H1 (cell line): ENCODE measurements at regions not wholly inside any gene's neighbourhood (a gene's known extent, or its start where the extent isn't known, plus 50 kb on each side); places are given as distances from the start of the nearest gene placed in this dataset.
A peak's percentile ranks its signal among the peaks of the same experiment; 100 is the strongest.

Source experiments
- CTCF ChIA-PET: fragments of 300-600 bp; sonication (Branson Sonifier 250); formaldehyde crosslinking; loops from one replicate; lab custom pipeline; 2021; ENCODE audit not compliant: partially characterized antibody; lab: Charles Lee
- POLR2A ChIA-PET: fragments of 300-600 bp; sonication (Branson Sonifier 250); formaldehyde crosslinking; loops from one replicate; lab custom pipeline; 2021; ENCODE audit warnings: inconsistent platforms; ENCODE audit not compliant: partially characterized antibody; lab: Charles Lee
- DNase-seq, 2 experiments: peaks; one replicate each; pipeline versions ENCODE4 v3.0.0 to v3.0.0-alpha.2; 2010 to 2022; ENCODE audit warnings: low spot score in 2 of 2, low read depth in 1 of 2, mixed read lengths in 1 of 2
- FAIRE-seq: peaks from 2 replicates; lab custom pipeline; 2011; peaks lifted over from hg19 to GRCh38; lab: Jason Lieb, UNC
- H2AFZ ChIP-seq: 2 replicates; pipeline ENCODE4 v1.8.1; 2012; ENCODE audit warnings: low read length, inconsistent platforms
- H2AK5ac ChIP-seq: 2 replicates; pipeline ENCODE4 v1.6.1; 2013; ENCODE audit warnings: low read depth, low read length
- H2BK120ac ChIP-seq: replicated peaks from 2 replicates; pipeline ENCODE3; 2013; ENCODE audit warnings: low read depth, low read length, inconsistent platforms
- H2BK12ac ChIP-seq: 2 replicates; pipeline ENCODE4 v1.6.1; 2013; ENCODE audit warnings: low read depth, low read length
- H2BK15ac ChIP-seq: 2 replicates; pipeline ENCODE4 v1.6.1; 2013; ENCODE audit warnings: low read length
- H2BK20ac ChIP-seq: 2 replicates; pipeline ENCODE4 v1.6.1; 2013; ENCODE audit warnings: low read length
- H2BK5ac ChIP-seq: 2 replicates; pipeline ENCODE4 v1.6.1; 2013; ENCODE audit warnings: low read depth, low read length
- H3K14ac ChIP-seq: 2 replicates; pipeline ENCODE4 v1.6.1; 2013; ENCODE audit warnings: inconsistent platforms; ENCODE audit not compliant: insufficient read length
- H3K18ac ChIP-seq: 2 replicates; pipeline ENCODE4 v1.6.1; 2013; ENCODE audit warnings: low read length; ENCODE audit errors: extremely low read depth
- H3K23ac ChIP-seq: 2 replicates; pipeline ENCODE4 v1.6.1; 2013; ENCODE audit warnings: inconsistent platforms; ENCODE audit not compliant: insufficient read length
- H3K23me2 ChIP-seq: 2 replicates; pipeline ENCODE4 v1.6.1; 2013; ENCODE audit warnings: low read depth, low read length
- H3K27ac ChIP-seq: 2 replicates; pipeline ENCODE4 v1.6.1; 2011; ENCODE audit warnings: low read depth, low read length, inconsistent platforms
- H3K27me3 ChIP-seq, 4 experiments: replicated peaks in 1 of 4; 1 replicate in 1 of 4; 2 replicates in 3 of 4; pipeline versions ENCODE4 v1.6.1 to v1.8.1; 2011 to 2013; ENCODE audit warnings: low read length in 3 of 4, mild to moderate bottlenecking in 3 of 4, inconsistent platforms in 2 of 4, mixed read lengths in 2 of 4, moderate library complexity in 1 of 4; ENCODE audit not compliant: control insufficient read depth in 3 of 4, insufficient read depth in 3 of 4; ENCODE audit errors: extremely low read depth in 1 of 4
- H3K36me3 ChIP-seq, 4 experiments: 2 replicates each; pipeline versions ENCODE4 v1.6.1 to v1.8.1; 2011 to 2013; ENCODE audit warnings: mild to moderate bottlenecking in 4 of 4, low read length in 3 of 4, moderate library complexity in 2 of 4, control low read depth in 1 of 4, inconsistent platforms in 1 of 4; ENCODE audit not compliant: insufficient read depth in 4 of 4, control insufficient read depth in 2 of 4
- H3K4ac ChIP-seq: replicated peaks from 2 replicates; pipeline ENCODE3; 2013; ENCODE audit warnings: low read length, low read depth, mixed read lengths, inconsistent platforms; ENCODE audit not compliant: insufficient read length
- H3K4me1 ChIP-seq, 4 experiments: replicated peaks in 1 of 4; 1 replicate in 1 of 4; 2 replicates in 3 of 4; pipeline versions ENCODE4 v1.6.1 to v1.8.1; 2011 to 2013; ENCODE audit warnings: low read length in 3 of 4, inconsistent platforms in 2 of 4, mixed read lengths in 1 of 4; ENCODE audit not compliant: insufficient read depth in 4 of 4, control insufficient read depth in 3 of 4
- H3K4me2 ChIP-seq, 2 experiments: 2 replicates each; pipeline versions ENCODE4 v1.6.1 to v1.8.1; 2011 to 2013; ENCODE audit warnings: low read depth in 2 of 2, low read length in 2 of 2, control low read depth in 1 of 2, inconsistent platforms in 1 of 2, mild to moderate bottlenecking in 1 of 2; ENCODE audit not compliant: insufficient read depth in 1 of 2
- H3K4me3 ChIP-seq, 4 experiments: fragments of 200-600, 300-600 bp in 1 of 4; sonication (generic), shearing (Covaris generic), sonication (Bioruptor Twin) in 1 of 4; 2 replicates each; pipeline versions ENCODE4 v1.5.1 to v1.8.1; 2011 to 2016; ENCODE audit warnings: low read length in 4 of 4, low read depth in 3 of 4, control low read depth in 2 of 4, inconsistent platforms in 2 of 4, mild to moderate bottlenecking in 2 of 4, mixed read lengths in 1 of 4, moderate library complexity in 1 of 4; ENCODE audit not compliant: insufficient read depth in 2 of 4; ENCODE audit errors: extremely low read depth in 1 of 4
- H3K56ac ChIP-seq: replicated peaks from 2 replicates; pipeline ENCODE3; 2013; ENCODE audit warnings: low read depth, mild to moderate bottlenecking, mixed read lengths, low read length, inconsistent platforms; ENCODE audit not compliant: insufficient read length
- H3K79me1 ChIP-seq: 2 replicates; pipeline ENCODE4 v1.6.1; 2013; ENCODE audit warnings: low read depth, low read length, control low read depth
- H3K79me2 ChIP-seq, 2 experiments: 2 replicates each; pipeline versions ENCODE4 v1.6.1 to v1.8.1; 2012 to 2013; ENCODE audit warnings: low read length in 2 of 2, mild to moderate bottlenecking in 2 of 2, inconsistent platforms in 1 of 2; ENCODE audit not compliant: insufficient read depth in 2 of 2, control insufficient read depth in 1 of 2
- H3K9ac ChIP-seq, 4 experiments: replicated peaks in 1 of 4; 1 replicate in 1 of 4; 2 replicates in 3 of 4; pipeline versions ENCODE4 v1.6.1 to v1.8.1; 2011 to 2013; ENCODE audit warnings: low read depth in 3 of 4, low read length in 3 of 4, control low read depth in 2 of 4, mild to moderate bottlenecking in 2 of 4, moderate library complexity in 2 of 4, inconsistent platforms in 1 of 4; ENCODE audit errors: extremely low read depth in 1 of 4
- H3K9me3 ChIP-seq, 2 experiments: 2 replicates each; pipeline versions ENCODE4 v1.6.1 to v1.8.1; 2012 to 2013; ENCODE audit warnings: mild to moderate bottlenecking in 2 of 2, moderate library complexity in 2 of 2, control low read depth in 1 of 2, inconsistent platforms in 1 of 2, low read depth in 1 of 2, low read length in 1 of 2, mixed read lengths in 1 of 2; ENCODE audit not compliant: insufficient read depth in 2 of 2
- H4K20me1 ChIP-seq, 2 experiments: replicated peaks in 1 of 2; 2 replicates each; pipeline versions ENCODE3 to v1.8.1; 2011 to 2013; ENCODE audit warnings: inconsistent platforms in 2 of 2, low read length in 2 of 2, mild to moderate bottlenecking in 1 of 2; ENCODE audit not compliant: insufficient read depth in 2 of 2, control insufficient read depth in 1 of 2
- H4K5ac ChIP-seq: 2 replicates; pipeline ENCODE4 v1.6.1; 2013; ENCODE audit warnings: low read length, low read depth, mixed read lengths, inconsistent platforms; ENCODE audit not compliant: insufficient read length
- H4K8ac ChIP-seq: 2 replicates; pipeline ENCODE4 v1.8.0; 2013; ENCODE audit warnings: mild to moderate bottlenecking, moderate library complexity, low read length, inconsistent platforms; ENCODE audit not compliant: insufficient read depth; ENCODE audit errors: extremely low read depth
- H4K91ac ChIP-seq: replicated peaks from 2 replicates; pipeline ENCODE3; 2013; ENCODE audit warnings: low read length, mixed read lengths, inconsistent platforms; ENCODE audit not compliant: insufficient read length
- BACH1 ChIP-seq: IDR thresholded peaks from 2 replicates; pipeline ENCODE4 v1.6.1; 2012; ENCODE audit warnings: low read length, improper control_type of control experiment
- CBX8 ChIP-seq: fragments of 300-800, 300-1000 bp; sonication (generic); IDR thresholded peaks from 2 replicates; pipeline ENCODE4 v1.7.1; 2016; ENCODE audit warnings: low read depth, low read length, borderline replicate concordance
- CREB1 ChIP-seq: IDR thresholded peaks from 2 replicates; pipeline ENCODE4 v1.6.1; 2012; ENCODE audit warnings: inconsistent platforms
- EGR1 ChIP-seq: IDR thresholded peaks from 2 replicates; pipeline ENCODE4 v1.6.1; 2011; ENCODE audit warnings: low read depth, low read length, borderline replicate concordance
- JUN ChIP-seq: IDR thresholded peaks from 2 replicates; pipeline ENCODE4 v1.6.1; 2011; ENCODE audit warnings: low read depth, mild to moderate bottlenecking, improper control_type of control experiment, low read length
- NANOG ChIP-seq: IDR thresholded peaks from 2 replicates; pipeline ENCODE4 v1.6.1; 2011; ENCODE audit warnings: low read length, low read depth, mild to moderate bottlenecking, inconsistent platforms; ENCODE audit not compliant: insufficient read depth, poor library complexity, severe bottlenecking
- NRF1 ChIP-seq: IDR thresholded peaks from 2 replicates; pipeline ENCODE4 v1.6.1; 2011; ENCODE audit warnings: mild to moderate bottlenecking, low read depth, low read length, improper control_type of control experiment
- PHF8 ChIP-seq: fragments of 200-600 bp; sonication (generic); conservative IDR thresholded peaks from 2 replicates; pipeline ENCODE4 v1.7.1; 2012; ENCODE audit warnings: low read depth, mild to moderate bottlenecking, inconsistent platforms, low read length, moderate library complexity
- POLR2AphosphoS5 ChIP-seq: IDR thresholded peaks from 2 replicates; pipeline ENCODE4 v1.6.1; 2011; ENCODE audit warnings: low read depth, low read length
- SP4 ChIP-seq: IDR thresholded peaks from 2 replicates; pipeline ENCODE4 v1.6.1; 2012; ENCODE audit warnings: low read length, inconsistent platforms
- TBP ChIP-seq: IDR thresholded peaks from 2 replicates; pipeline ENCODE4 v1.6.1; 2011; ENCODE audit warnings: low read depth, low read length, improper control_type of control experiment
- WGBS, 2 experiments: shearing (Covaris generic) in 1 of 2; methylation state at CpG; one replicate each; pipeline versions ENCODE4 v1.1.6 to v1.1.7; 2013 to 2015; ENCODE audit warnings: low lambda C conversion rate in 2 of 2, mixed read lengths in 2 of 2, inconsistent platforms in 1 of 2, low coverage in 1 of 2, missing lambda C conversion rate in 1 of 2; ENCODE audit not compliant: insufficient replicate concordance in 2 of 2, insufficient coverage in 1 of 2, insufficient read length in 1 of 2; ENCODE audit errors: extremely low coverage in 1 of 2, missing lambda C conversion rate in 1 of 2; 5-methylcytosine and 5-hydroxymethylcytosine counted together

DNA sequence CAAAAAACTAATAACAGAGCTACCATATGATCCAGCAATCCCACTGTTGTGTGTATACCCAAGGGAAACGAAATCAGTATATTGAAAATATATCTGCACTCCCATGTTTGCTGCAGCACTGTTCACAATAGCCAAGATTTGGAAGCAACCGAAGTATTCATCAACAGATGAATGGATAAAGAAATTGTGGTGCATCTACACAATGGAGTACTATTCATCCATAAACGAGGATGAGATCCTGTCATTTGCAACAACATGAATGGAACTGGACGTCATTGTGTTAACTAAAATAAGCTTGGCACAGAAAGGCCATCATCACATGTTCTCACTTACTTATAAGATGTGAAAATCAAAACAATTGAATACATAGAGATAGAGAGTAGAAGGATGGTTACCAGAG lies 402.1 kb downstream of the KCTD8 start:
- CTCF ChIA-PET = no interaction called here
- Histone ChIP-seq H3K56ac (no peak overlapping the region), H4K8ac (no peak overlapping the region), H2BK120ac (no peak overlapping the region), H3K79me2 (no peaks in the 10 kb centered on the region), H3K23ac (no peak overlapping the region), H3K23me2 (no peaks in the 10 kb centered on the region), H3K18ac (no peak overlapping the region)
- TF ChIP-seq NANOG (no peak), SP4 (no peak), POLR2AphosphoS5 (no peak), CREB1 (no peak), JUN (no peak), PHF8 (no peak), BACH1 (no peak), CBX8 (no peak), TBP (no peak), EGR1 (no peak), NRF1 (no peak)
- TF ChIP-seq, all 59 proteins: peak for 0
- Histone ChIP-seq H4K20me1 (no peaks in the 10 kb centered on the region), H2BK12ac (no peak overlapping the region), H2BK15ac (no peak overlapping the region), H3K4me3 (no peak overlapping the region), H4K5ac (no peak overlapping the region), H3K9ac (no peak overlapping the region), H3K4me2 (no peak overlapping the region), H3K27me3 (no peaks in the 10 kb centered on the region), H3K36me3 (no peaks in the 10 kb centered on the region), H2BK20ac (0 out of 2 replicates have a peak overlapping the region, but pooled peaks have one; percentile 67), H3K79me1 (no peaks in the 10 kb centered on the region), H4K91ac (no peak overlapping the region), H3K9me3 (no peaks in the 10 kb centered on the region), H2BK5ac (no peak overlapping the region), H3K14ac (no peak overlapping the region), H3K4me1 (no peaks in the 10 kb centered on the region), H2AFZ (no peak overlapping the region), H2AK5ac (no peak overlapping the region), H3K4ac (no peak overlapping the region), H3K27ac (no peak overlapping the region)
- WGBS, 2 experiments = 93% methylated on average over 4 of the region's 4 CpGs; no CpG with 5 or more reads in 1 of the 2 experiments
- no peak for FAIRE-seq
- no peak for DNase-seq
- POLR2A ChIA-PET = interaction anchor here (0.9 kb wide), 1 partner anchor 10 kb away, joined by 3 read pairs; no protein-coding TSS in a partner anchor
